GOT3 (cell line): ENCODE measurements at regions not wholly inside any gene's neighbourhood (a gene's known extent, or its start where the extent isn't known, plus 50 kb on each side); places are given as distances from the start of the nearest gene placed in this dataset.
"Not testable (repeated sequence)": the region's sequence is repeated elsewhere in the genome, so short reads cannot be mapped to it uniquely, and the experiment has no call there.

ENCODE experiments used
- DNase-seq: peaks from one replicate; lab custom pipeline; 2025; ENCODE audit warnings: mixed read lengths; lab: John Stamatoyannopoulos, UW

DNA sequence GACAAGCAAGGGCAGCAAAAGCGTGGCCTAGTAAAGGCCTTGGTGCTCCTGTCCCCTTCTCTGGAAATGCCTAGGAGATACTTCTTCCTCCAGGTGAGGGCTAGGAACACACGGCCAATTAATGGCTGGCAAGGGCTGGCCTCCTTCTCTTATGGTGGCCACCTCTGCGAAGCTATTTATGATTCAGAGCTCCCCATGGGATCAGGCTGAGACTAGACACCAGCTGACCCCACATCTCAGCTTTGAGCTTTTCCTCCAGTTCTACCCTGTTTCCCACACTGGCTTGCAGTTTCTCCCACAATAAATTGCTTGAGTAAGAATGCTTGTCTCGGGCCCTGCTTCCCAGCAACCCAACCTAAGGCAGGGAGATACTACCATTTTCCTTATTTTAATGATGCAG is 53.7 kb downstream of the CAMK2N1 start:
- no peak for DNase-seq

- DNase-seq = no peak
Observed at GRCh38 chr1:20431176-20431460, 54.9 kb downstream of the CAMK2N1 start.

DNA sequence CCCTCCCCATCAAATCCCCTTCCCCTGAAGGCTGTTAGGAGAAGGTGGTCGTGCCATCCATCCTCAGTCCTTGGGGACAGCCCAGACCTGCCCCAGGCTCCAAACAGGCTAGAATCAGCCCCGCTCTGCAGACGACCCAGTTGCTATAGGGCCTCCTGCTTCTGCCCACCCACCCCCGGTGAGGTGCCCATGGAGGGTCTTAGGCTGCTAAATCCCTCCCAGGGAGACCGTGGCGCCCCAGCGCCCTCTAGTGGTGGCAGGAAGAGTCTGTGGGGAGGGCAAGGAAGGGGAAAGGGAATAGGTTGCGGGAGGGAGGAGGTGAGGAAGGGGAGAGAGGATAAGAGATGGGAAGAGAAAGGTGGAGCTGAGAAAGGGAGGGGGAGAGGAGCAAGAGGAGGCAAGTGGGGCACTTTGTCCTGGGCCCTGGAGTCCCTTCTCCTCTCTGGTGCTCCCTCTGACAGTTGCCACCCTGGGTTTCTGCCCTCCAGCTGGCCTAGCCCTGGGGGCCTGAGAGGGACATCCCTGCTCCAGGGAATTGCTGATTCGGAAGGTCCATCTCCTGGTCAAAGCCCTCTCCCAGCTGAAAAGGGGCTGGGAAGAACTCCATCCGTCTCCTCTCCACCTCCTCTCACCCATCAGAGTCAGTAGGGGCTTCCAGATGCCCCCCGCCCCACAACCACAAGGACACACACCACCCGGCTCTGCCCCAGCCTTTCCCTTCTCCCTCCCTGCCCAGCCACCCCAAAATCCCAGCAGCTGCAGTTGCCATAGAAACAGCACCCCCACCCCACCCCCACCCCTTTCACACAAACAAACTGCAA is 55.4 kb downstream of the CAMK2N1 start:
- DNase-seq = no peak

DNA sequence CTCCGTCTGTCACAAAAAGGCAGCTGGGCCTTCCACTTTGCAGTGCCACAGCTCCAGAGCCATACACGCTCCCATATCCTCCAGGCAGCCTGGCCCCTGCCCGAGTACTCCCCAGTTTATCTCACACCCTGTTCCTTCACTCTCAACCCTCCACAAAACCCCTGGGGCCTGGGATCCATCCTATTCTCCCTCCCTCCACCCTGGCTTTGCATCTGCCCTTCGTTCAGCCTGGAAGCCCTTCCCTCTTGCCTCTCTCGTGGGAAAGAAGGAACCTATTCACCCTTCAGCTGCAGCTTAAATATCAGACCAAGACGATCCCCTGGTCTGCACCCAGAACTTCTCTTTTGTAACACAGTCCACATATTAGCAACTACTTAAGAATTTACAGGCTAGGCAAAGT is 56.7 kb downstream of the CAMK2N1 start:
- no peak for DNase-seq

DNA sequence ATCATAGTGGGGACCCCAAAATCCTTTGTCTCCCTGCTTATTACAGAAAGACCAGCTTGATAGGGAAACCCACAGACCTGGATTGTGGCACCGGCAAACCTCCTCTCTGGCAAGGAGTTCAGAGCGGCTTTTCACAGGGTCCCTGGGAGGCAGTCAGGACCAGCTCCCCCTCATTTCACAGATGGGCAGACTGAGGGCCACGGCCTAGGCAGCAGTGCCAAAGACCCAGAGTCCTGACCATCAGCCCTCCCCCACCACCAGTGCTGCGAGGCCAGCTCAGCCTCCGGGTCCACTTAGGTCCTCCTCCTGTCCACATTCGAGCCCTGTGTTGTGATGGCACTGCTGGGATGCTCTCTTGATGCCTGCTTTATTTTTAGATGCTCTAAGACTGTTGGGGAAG is 57.2 kb downstream of the CAMK2N1 start:
- no peak for DNase-seq

GRCh38 chr1:20426923-20427322 is 59.1 kb downstream of the CAMK2N1 start:
- no peak for DNase-seq

DNA sequence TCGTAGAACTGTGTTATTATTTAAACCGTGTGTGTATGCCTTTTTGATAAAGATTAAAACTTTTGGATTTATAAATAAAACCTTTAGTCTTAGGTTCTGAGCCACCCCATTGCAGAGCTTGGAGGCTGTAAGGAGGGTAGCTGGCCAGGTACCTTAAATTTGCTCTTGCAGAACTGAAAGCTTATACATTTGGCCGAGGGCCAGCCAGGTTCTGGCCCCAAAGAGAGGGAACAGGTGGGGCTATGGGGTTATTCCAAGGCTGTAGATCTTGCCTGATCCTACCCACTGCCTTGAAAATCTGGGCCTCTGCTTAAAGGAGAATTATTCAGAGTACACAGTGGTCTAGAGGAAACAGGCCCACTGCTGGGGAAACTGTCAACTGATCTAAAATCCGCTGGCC is 59.6 kb downstream of the CAMK2N1 start:
- no peak for DNase-seq

- no peak for DNase-seq
Observed at GRCh38 chr1:20425622-20426021, 60.4 kb downstream of the CAMK2N1 start.

DNA sequence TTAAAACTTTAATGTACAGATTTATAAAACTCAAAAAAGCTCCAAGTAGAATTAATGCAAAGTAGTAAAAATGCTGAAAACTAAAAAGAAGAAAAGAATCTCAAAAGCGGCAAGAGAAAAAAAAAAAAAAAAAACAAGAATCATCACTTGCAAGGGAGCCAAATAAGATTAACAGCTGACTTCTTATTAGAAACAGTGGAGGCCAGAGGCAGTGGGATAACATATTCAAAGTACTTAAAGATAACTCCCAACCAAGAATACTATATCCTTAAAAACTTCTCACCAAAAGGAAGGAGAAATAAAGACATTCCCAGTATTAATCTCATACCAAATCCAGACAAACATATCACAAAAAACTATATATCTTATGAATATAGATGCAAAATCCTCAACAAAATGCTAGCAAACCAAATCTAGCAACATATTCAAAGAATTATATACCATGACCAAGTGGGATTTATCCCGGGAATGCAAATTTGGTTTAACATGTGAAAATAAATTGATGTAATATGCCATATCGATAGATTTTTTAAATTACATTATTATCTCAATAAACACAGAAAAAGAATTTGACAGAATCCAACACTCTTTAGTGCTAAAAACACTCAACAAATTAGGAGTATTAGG is 62.7 kb downstream of the CAMK2N1 start:
- no peak for DNase-seq

DNA sequence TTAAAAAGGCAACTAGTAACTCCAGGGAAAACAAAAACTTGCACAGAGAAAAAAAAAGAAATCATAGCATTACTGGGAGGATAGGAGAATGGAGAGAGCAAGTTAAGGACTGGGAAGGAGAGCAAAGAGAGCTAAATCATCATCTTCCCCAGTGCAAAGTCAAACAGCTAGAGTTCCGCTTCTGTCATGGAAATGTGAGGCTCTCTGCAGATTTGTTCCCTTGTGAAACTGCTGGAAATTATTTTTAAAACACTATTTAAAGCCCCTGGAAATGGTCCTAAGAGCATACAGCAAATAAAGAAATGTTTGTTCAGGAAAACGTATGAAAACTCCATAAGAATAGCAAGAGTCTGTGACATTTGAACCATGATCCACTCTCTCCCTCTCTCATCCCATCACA is 64.6 kb downstream of the CAMK2N1 start:
- DNase-seq = no peak

GRCh38 chr1:20417581-20417980 is 68.4 kb downstream of the CAMK2N1 start:
- DNase-seq = no peak

- DNase-seq = no peak
Observed at GRCh38 chr1:20416706-20417105, 69.3 kb downstream of the CAMK2N1 start.

DNA sequence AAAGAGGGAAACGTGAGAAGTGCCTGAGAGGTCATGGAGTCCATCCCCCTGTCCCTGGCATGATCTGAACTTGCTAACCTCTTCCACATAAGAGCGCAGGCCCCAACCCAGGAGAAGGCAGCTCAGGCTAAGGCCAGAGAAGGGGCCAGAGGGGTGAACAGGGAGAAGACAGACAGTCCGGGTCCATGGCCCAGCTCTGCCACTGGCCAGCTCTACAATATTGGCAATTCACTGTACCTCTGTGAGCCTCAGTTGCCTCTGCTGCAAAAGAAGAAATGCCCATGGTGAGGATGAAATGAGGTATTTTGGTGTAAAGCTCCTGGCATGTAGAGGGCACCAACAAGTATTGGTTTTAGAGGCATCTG is 72.3 kb downstream of the CAMK2N1 start:
- no peak for DNase-seq

- DNase-seq = no peak
Observed at GRCh38 chr1:20413136-20413775, 72.8 kb downstream of the CAMK2N1 start.

- DNase-seq = peak; percentile 54
Observed at GRCh38 chr1:20411196-20411980, 74.6 kb downstream of the CAMK2N1 start.

- no peak for DNase-seq
Observed at GRCh38 chr1:20410503-20410902, 75.5 kb downstream of the CAMK2N1 start.

GRCh38 chr1:20409971-20410370 is 76.0 kb downstream of the CAMK2N1 start:
- no peak for DNase-seq

- no peak for DNase-seq
Observed at GRCh38 chr1:20409012-20409411, 77.0 kb downstream of the CAMK2N1 start.

DNA sequence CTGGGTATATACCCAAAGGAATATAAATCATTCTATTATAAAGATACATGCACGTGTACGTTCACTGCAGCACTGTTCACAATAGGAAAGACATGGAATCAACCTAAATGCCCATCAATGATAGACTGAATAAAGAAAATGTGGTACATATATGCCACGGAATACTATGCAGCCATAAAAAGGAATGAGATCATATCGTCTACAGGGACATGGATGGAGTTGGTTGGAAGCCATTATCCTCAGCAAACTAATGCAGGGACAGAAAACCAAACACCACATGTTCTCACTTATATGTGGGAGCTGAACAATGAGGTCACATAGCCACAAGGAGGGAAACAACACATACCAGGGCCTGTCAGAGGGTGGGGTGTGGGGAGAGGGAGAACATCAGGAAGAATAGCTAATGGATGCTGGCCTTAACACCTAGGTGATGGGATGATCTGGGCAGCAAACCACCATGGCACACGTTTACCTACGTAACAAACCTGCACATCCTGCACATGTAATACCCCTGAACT is 77.8 kb downstream of the CAMK2N1 start:
- not testable (repeated sequence) for DNase-seq

GRCh38 chr1:20405893-20406604 is 80.0 kb downstream of the CAMK2N1 start:
- DNase-seq = peak; percentile 38

- no peak for DNase-seq
Observed at GRCh38 chr1:20405051-20405754, 80.8 kb downstream of the CAMK2N1 start.
